NB4 (cell line): ENCODE measurements at regions not wholly inside any gene's neighbourhood (a gene's known extent, or its start where the extent isn't known, plus 50 kb on each side); places are given as distances from the start of the nearest gene placed in this dataset.
"Not testable (repeated sequence)": the region's sequence is repeated elsewhere in the genome, so short reads cannot be mapped to it uniquely, and the experiment has no call there.

Source experiments
- CTCF ChIP-seq: IDR thresholded peaks from one replicate; pipeline ENCODE4 v1.5.1; 2012; ENCODE audit warnings: low read depth, low read length
- POLR2A ChIP-seq: IDR thresholded peaks from 2 replicates; pipeline ENCODE4 v1.6.1; 2011; ENCODE audit warnings: mild to moderate bottlenecking; ENCODE audit not compliant: insufficient read length; ENCODE audit errors: extremely low read depth

DNA sequence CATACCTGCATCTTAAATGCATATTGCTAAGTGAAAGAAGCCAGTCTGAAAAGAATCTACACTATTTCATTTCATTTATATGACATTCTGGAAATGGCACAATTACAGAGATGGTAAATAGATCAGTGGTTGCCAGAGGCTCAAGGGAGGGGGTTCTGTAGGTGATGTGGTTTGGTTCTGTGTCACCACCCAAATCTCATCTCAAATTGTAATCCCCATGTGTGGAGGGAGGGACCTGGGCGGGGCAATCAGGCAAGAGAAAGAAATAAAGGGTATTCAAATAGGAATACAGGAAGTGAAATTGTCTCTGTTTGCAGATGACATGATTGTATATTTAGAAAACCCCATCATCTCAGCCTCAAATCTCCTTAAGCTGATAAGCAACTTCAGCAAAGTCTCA lies 53.7 kb upstream of the DENND1B start:
- not testable (repeated sequence) for TF ChIP-seq CTCF, POLR2A
